HK-2 (cell line): ENCODE measurements at regions not wholly inside any gene's neighbourhood (a gene's known extent, or its start where the extent isn't known, plus 50 kb on each side); places are given as distances from the start of the nearest gene placed in this dataset.
"Not testable (repeated sequence)": the region's sequence is repeated elsewhere in the genome, so short reads cannot be mapped to it uniquely, and the experiment has no call there.

Source experiments
- DNase-seq: peaks from one replicate; pipeline ENCODE4 v3.0.0-alpha.2; 2018; ENCODE audit not compliant: unreplicated experiment

DNA sequence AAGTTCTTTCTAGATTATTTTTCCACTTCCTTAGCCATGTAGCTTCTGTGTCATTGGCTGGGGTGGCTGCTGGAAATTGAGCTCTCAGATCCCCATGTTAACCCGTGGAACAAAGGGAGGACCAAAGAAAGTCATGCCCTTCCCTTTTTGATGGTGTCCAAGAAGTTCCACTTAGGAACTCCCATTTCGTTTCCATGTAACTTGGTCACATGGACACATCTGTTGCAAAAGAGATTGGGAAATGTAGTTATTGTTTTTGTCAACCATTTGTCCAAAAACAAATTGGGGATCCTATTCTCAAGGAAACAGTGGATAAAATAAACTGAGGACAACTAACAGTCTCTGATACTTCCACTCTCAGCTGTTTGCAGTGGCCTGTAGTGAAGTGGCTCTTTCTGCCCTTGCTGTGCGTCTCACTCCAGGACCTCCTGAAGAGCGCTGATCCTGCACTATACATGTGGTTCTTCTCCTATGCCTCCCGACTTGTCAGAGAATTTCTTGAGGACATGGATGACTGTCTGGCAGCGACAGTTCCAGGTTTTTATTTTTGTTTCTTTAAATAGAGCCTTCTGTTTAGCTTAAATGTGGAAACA is 125.3 kb upstream of the LNX1 start:
- DNase-seq: no peak

DNA sequence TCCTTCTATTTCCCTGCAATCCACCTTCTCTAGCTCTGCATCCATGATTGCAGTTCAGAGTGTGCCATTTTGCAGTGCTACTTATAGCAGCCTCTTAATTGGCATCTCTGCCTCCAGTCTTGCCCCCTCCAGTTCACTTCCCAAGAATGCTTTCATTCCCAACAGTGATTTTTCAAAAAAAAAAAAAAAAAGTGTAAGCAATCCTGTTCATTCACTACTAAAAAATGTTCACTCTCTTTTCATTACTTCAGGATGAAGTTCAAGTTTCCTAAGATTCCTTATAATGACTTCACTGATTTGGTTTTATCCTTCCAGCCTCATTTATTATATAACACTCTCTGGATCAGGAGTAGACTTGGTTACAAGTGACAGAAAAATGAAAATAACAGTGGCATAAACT is 124.7 kb upstream of the LNX1 start:
- no peak for DNase-seq

DNA sequence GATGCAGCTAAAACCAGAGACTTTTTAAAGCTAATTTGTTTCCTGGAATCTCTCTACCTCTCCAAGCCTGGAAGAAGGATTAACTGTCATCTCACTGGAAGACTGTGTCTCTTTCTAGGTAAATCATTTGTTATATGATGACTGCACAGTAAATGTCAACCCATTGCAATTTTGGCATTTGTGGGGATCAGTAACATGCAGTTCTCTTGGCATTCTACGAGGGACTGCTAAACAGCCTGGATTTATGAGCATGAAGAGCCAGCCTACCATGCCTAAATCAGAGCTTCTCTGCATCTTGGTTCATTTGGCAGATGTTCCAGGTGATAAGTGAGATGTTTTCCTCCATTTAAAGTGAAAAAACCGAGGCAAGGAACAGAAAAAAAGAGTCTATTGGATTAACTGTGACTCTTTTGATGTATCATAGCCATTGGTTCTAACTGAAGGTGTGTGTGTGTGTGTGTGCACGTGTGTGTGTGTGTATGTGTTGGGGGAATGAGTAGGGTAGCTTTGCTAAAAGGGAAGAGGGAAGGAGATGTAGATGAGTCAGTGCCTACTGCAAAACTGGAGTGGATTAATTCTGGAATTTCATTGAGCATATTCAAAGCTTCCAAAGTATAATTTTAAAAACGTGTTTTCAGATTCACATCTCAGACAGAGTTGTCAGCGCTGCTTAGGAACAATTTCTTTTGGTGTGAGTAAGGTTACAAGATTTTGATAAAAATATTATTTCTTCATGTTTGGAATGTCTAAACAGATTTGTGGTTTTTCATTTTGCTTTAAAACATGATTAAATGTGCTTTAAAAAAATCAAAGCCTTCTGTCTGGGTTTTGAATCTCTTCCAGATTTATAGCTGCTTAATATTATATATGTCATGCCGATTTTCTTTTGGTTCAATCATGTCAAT is 123.2 kb upstream of the LNX1 start:
- no peak for DNase-seq

- no peak for DNase-seq
Observed at GRCh38 chr4:53713767-53714166, 122.5 kb upstream of the LNX1 start.

DNA sequence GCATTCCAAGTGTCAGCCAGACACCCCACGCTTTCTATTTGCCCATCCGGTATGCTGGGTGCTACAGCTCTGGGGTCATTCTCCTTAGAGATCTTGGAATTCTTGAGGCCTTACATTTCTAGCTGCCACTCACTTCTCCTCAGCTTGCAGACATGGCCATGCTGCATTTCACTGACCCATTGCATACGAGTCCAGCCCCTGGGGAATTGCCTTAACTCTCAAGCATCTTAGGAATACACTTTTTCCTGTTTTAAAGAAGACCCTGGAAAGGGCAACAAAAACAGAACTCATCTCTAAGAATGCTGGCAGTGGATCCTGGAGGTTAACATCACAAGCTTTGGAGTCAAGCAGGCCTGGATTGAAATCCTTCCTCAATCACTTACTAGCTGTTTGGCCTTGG is 122.0 kb upstream of the LNX1 start:
- no peak for DNase-seq

- DNase-seq: no peak
Observed at GRCh38 chr4:53712408-53713020, 121.2 kb upstream of the LNX1 start.

DNA sequence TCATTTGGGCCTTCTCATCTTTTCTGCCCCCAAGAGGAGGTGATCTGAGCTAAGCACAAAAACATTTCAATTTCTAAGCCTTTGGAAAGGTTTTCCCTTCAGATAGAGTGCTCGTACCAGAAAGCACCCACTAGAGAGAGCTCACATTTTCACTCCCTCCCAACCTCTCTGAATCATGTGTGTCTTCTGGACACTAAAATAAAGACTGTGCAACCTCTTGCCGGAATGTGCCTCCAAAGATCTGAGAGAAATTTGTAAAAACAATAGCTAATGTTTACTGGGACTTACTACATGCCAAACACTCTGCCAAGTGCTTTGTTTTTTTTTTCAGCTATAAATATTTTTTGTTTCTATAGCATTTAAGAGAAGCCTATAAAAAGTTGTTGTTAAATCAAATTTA is 120.6 kb upstream of the LNX1 start:
- no peak for DNase-seq

GRCh38 chr4:53709693-53710092 is 118.4 kb upstream of the LNX1 start:
- DNase-seq: no peak

- no peak for DNase-seq
Observed at GRCh38 chr4:53707491-53707890, 116.2 kb upstream of the LNX1 start.

GRCh38 chr4:53706422-53707032 is 115.2 kb upstream of the LNX1 start:
- no peak for DNase-seq

- DNase-seq: no peak
Observed at GRCh38 chr4:53705972-53706371, 114.7 kb upstream of the LNX1 start.

DNA sequence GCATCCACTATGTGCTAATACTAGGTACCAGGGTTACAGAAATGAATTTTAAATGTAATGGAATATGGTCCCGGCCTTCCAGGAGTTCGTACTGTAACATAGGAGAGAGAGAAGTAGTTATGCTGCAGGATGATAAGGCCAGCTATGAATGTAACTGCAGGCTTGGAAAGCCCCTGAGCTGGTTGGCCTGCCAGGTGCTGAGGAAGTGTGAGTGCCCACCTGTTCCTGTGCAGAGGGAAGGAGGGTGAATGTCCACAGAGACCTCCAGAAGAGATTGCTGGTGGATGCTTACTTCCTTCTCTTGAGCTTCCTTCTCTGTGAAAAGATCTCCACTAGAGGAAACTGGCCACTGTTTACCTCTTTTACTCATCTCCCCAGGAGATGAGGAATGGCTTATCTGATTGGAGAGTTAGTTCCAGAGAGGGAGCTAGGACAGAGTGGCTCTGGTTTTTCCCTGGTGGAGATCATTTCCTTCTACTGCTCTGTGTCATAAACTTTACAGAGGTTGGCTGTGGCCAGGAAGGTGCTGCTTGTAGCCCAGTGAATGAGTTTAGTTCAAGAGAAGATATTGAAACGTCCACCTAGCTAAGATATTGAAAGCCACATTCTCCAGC is 114.0 kb upstream of the LNX1 start:
- DNase-seq: no peak

DNA sequence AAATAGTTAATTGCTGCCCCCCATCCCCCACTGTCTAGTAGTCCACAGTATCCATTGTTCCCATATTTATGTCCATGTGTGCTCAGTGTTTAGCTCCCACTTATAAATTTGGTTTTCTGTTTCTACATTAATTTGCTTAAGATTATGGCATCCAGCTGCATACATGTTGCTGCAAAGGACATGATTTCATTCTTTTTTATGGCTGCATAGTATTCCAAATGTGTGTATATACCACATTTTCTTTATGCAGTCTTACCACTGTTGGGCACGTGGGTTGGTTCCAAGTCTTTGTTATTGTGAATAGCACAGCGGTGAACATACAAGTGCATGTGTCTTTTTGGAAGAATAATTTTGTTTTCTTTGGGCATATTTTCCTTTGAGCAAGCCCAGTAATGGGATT is 113.0 kb upstream of the LNX1 start:
- no peak for DNase-seq

- no peak for DNase-seq
Observed at GRCh38 chr4:53703267-53703655, 112.0 kb upstream of the LNX1 start.

DNA sequence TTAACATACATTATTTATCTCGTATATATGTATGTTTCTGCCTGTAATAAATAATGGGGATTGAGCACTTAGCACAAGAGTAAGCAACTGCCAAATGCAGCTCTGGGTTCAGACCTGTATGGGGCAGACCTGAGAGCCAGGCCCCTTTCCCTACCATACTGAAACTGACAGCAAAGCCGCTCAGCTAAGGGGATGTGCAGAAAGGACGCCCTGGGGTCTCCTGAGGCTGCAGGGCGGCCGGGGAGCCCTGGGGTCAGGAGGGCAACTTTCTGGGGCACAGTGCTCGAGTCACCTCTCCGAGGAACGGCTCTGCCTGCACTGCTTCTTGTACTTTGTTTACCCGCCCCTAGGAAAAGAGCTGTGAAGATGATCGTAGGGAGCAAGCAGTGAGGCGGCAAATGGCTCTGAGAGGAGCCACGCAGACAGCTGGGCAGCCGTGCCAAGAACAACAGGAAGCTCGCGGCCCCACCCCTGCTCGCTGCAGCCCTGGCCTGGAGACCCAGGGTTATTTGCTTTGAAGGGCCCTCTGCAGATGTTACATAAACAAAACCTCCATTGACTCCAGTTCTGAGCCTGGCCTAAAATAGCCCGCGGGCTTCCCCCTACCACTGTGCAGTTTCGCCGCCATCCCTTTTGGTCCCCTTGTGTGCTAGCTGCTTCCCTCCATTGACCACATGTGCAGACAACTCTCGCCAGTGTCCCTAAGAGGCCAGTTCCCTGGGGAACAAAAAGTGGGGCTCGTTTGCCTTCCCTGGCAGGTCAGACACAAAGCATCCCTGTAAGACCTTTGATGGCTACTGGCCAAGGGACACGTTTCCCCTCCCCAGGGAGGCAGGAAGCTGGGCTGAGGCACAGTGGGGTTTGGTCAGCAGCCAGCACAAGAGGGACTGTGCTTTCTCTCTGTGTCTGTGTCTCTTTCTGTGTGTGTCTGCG is 111.3 kb upstream of the LNX1 start:
- peak; percentile 36 for DNase-seq

DNA sequence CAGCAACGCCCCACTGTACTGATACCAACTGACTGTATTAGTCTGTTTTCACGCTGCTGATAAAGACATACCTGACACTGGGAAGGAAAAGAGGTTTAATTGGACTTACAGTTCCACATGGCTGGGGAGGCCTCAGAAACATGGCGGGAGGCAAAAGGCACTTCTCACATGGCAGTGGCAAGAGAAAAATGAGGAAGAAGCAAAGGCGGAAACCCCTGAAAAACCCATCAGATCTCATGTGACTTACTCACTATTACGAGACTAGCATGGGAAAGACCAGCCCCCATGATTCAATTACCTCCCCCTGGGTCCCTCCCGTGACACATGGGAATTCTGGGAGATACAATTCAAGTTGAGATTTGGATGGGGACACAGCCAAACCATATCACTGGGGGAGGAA is 110.0 kb upstream of the LNX1 start:
- not testable (repeated sequence) for DNase-seq

- not testable (repeated sequence) for DNase-seq
Observed at GRCh38 chr4:53699310-53699709, 108.0 kb upstream of the LNX1 start.

GRCh38 chr4:53697016-53697685 is 105.9 kb upstream of the LNX1 start:
- no peak for DNase-seq

- DNase-seq: no peak
Observed at GRCh38 chr4:53695540-53696463, 104.5 kb upstream of the LNX1 start.
